ENCODE measurements at regions not wholly inside any gene's neighbourhood (a gene's known extent, or its start where the extent isn't known, plus 50 kb on each side); places are given as distances from the start of the nearest gene placed in this dataset.

DNA sequence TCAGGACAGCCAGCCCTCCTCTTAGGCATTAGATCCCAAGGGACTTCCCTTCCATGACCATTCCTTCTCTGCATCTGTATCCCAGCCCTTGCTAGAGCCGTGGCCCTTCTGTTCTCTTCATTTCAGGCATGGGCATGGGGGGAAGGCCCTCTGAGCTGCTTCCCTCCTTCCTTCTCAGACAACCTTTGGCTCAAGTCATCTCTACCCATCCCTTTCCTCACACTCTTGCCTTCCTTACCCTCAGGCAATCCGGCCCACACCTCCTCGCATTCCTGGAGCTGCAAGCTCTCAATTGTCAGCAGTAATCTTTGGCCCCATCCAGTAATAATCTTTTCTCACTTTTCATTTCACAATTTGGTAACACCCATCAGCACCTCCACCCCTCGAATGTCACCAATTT lies 426.9 kb upstream of the JARID2 start:
- TF ChIP-seq, protein P1, sequence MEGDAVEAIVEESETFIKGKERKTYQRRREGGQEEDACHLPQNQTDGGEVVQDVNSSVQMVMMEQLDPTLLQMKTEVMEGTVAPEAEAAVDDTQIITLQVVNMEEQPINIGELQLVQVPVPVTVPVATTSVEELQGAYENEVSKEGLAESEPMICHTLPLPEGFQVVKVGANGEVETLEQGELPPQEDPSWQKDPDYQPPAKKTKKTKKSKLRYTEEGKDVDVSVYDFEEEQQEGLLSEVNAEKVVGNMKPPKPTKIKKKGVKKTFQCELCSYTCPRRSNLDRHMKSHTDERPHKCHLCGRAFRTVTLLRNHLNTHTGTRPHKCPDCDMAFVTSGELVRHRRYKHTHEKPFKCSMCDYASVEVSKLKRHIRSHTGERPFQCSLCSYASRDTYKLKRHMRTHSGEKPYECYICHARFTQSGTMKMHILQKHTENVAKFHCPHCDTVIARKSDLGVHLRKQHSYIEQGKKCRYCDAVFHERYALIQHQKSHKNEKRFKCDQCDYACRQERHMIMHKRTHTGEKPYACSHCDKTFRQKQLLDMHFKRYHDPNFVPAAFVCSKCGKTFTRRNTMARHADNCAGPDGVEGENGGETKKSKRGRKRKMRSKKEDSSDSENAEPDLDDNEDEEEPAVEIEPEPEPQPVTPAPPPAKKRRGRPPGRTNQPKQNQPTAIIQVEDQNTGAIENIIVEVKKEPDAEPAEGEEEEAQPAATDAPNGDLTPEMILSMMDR (IDR thresholded peaks at IDR 0.05; ENCODE audit: insufficient read depth, low read length, severe bottlenecking): no peak
- FAIRE-seq (no peak), DNase-seq (ENCODE audit: low read depth) (no peak)
- Histone ChIP-seq H3K27me3 (ENCODE audit: control insufficient read depth, insufficient read depth, low read length) (no peaks in the 10 kb centered on the region), H3K36me3 (ENCODE audit: control insufficient read depth, insufficient read depth, low read length) (no peaks in the 10 kb centered on the region), H3K4me3 (ENCODE audit: low read depth, low read length) (no peak overlapping the region)

GRCh38 chr6:14819840-14820420 lies 425.9 kb upstream of the JARID2 start:
- TF ChIP-seq, protein P1 (IDR thresholded peaks at IDR 0.05; ENCODE audit: insufficient read depth, low read length, severe bottlenecking): no peak
- Histone ChIP-seq H3K27me3 (ENCODE audit: control insufficient read depth, insufficient read depth, low read length) (no peaks in the 10 kb centered on the region), H3K4me3 (ENCODE audit: low read depth, low read length) (no peak overlapping the region), H3K36me3 (ENCODE audit: control insufficient read depth, insufficient read depth, low read length) (no peaks in the 10 kb centered on the region)
- FAIRE-seq (no peak), DNase-seq (ENCODE audit: low read depth) (no peak)

DNA sequence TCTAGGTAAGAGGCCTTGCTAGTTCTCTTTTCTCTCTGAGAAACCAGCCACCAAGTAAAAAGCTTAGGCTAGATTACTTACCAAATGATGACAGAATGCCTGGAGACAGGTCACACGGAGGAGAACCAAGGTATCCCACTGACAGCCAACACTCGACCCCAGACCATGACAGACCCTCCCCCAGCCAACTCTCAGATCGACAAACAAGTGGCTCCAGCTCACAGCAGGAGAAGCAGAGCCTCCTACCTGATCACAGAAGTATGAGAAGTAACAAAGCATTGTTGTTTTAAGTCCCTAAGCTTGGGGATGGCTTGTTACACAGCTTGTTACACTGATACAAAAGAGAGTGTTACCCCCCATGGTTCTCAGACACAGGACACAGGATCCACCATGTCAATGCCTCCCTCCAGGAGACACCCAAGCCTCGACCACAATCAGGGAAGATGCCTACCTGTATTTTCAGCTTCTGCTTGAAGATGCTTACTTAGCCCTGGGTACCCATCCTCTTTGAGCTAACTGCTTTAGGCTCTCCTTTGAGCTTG lies 423.8 kb upstream of the JARID2 start:
- FAIRE-seq: no peak

DNA sequence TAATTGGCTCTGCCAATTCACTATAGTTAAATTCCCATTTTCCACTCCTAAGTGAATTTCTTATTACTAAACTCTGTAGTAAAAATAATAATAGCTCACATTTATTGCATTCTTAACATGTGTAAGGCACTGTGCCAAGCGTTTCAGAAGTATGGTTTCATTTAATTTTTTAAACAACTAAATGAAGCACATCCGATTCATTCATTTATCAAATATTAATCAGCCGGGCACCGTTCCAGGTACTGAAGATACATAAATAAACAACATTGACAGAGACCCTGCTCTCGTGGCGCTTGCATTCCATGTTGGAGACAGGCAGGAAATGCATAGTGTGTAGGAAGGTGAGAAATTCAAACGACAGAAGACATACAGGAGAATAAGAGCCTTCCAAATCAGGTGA lies 423.2 kb upstream of the JARID2 start:
- FAIRE-seq: no peak
- Histone ChIP-seq H3K4me3 (ENCODE audit: low read depth, low read length) (no peak overlapping the region), H3K27me3 (ENCODE audit: control insufficient read depth, insufficient read depth, low read length) (no peaks in the 10 kb centered on the region), H3K36me3 (ENCODE audit: control insufficient read depth, insufficient read depth, low read length) (no peaks in the 10 kb centered on the region)
- TF ChIP-seq, protein P1 (IDR thresholded peaks at IDR 0.05; ENCODE audit: insufficient read depth, low read length, severe bottlenecking): no peak
- no peak for DNase-seq (ENCODE audit: low read depth)

More for the DNA sequence above, 423.8 kb upstream of the JARID2 start:
- TF ChIP-seq, protein P1 (IDR thresholded peaks at IDR 0.05; ENCODE audit: insufficient read depth, low read length, severe bottlenecking): no peak
- Histone ChIP-seq H3K27me3 (ENCODE audit: control insufficient read depth, insufficient read depth, low read length) (no peaks in the 10 kb centered on the region), H3K36me3 (ENCODE audit: control insufficient read depth, insufficient read depth, low read length) (no peaks in the 10 kb centered on the region), H3K4me3 (ENCODE audit: low read depth, low read length) (no peak overlapping the region)
- no peak for DNase-seq (ENCODE audit: low read depth)

- DNase-seq (ENCODE audit: low read depth): no peak
- no peak for FAIRE-seq
- H3K36me3 ChIP-seq (ENCODE audit: control insufficient read depth, insufficient read depth, low read length): no peaks in the 10 kb centered on the region
- H3K27me3 ChIP-seq (ENCODE audit: control insufficient read depth, insufficient read depth, low read length): no peaks in the 10 kb centered on the region
- TF ChIP-seq, protein P1 (IDR thresholded peaks at IDR 0.05; ENCODE audit: insufficient read depth, low read length, severe bottlenecking): no peak
- H3K4me3 ChIP-seq (ENCODE audit: low read depth, low read length): no peak overlapping the region
Observed at GRCh38 chr6:14824060-14824459, 421.8 kb upstream of the JARID2 start.
